ENCODE measurements at regions not wholly inside any gene's neighbourhood (a gene's known extent, or its start where the extent isn't known, plus 50 kb on each side); places are given as distances from the start of the nearest gene placed in this dataset.

- TF ChIP-seq CTCF (IDR thresholded peaks at IDR 0.05; ENCODE audit: borderline replicate concordance, extremely low read depth, low read length, poor library complexity, severe bottlenecking) (no peak), EZH2 (IDR thresholded peaks at IDR 0.05; ENCODE audit: borderline replicate concordance, low read depth, low read length, severe bottlenecking) (peak; percentile 63)
Measured at GRCh38 chr4:178148106-178148505, 705.9 kb upstream of the AGA start.
